HEK293 (cell line): ENCODE measurements at regions not wholly inside any gene's neighbourhood (a gene's known extent, or its start where the extent isn't known, plus 50 kb on each side); places are given as distances from the start of the nearest gene placed in this dataset.

Experiments
- CTCF ChIA-PET: fragments of 350-600 bp; formaldehyde crosslinking; extraction: SDS; loops from one replicate; lab custom pipeline; 2021; ENCODE audit warnings: antibody characterized with exemption; lab: Yijun Ruan, JAX
- POLR2A ChIA-PET: fragments of 300-600 bp; formaldehyde crosslinking; extraction: SDS; loops from one replicate; lab custom pipeline; 2020; ENCODE audit warnings: antibody characterized with exemption, inconsistent platforms; lab: Yijun Ruan, JAX
- H3K27ac ChIP-seq: fragments of 200-500 bp; sonication (Bioruptor generic); 2 replicates; pipeline ENCODE4 v1.5.1; 2014; ENCODE audit warnings: low read depth, low read length, control low read depth, inconsistent platforms; ENCODE audit errors: extremely low read depth
- H3K36me3 ChIP-seq, 2 experiments: fragments of 200-500 bp in 1 of 2; sonication (Bioruptor generic) in 1 of 2; 1 replicate in 1 of 2; 2 replicates in 1 of 2; pipeline ENCODE4 v1.5.1; 2014 to 2017; ENCODE audit warnings: inconsistent platforms in 2 of 2, low read length in 2 of 2; ENCODE audit not compliant: control insufficient read depth in 2 of 2, insufficient read depth in 1 of 2
- H3K4me1 ChIP-seq: fragments of 200-500 bp; sonication (Bioruptor generic); 2 replicates; pipeline ENCODE4 v1.5.1; 2014; ENCODE audit warnings: mild to moderate bottlenecking, low read length, inconsistent platforms; ENCODE audit not compliant: control insufficient read depth, insufficient read depth
- H3K4me3 ChIP-seq: 2 replicates; pipeline ENCODE4 v1.5.1; 2011; ENCODE audit warnings: low read depth, mild to moderate bottlenecking, control low read depth, low read length, moderate library complexity
- H3K9me3 ChIP-seq: fragments of 200-500 bp; sonication (Bioruptor generic); 2 replicates; pipeline ENCODE4 v1.5.1; 2014; ENCODE audit warnings: low read depth, low read length, inconsistent platforms; ENCODE audit not compliant: control insufficient read depth, insufficient read depth
- EGR2 ChIP-seq: fragments of 450-650 bp; formaldehyde crosslinking; IDR thresholded peaks from 2 replicates; pipeline ENCODE4 v1.5.1; 2016; ENCODE audit warnings: low read depth, missing biosample characterization, missing genetic modification characterization
- GLI2 ChIP-seq: fragments of 450-650 bp; formaldehyde crosslinking; IDR thresholded peaks from 2 replicates; pipeline ENCODE4; 2017; ENCODE audit warnings: missing biosample characterization, missing genetic modification characterization, low read depth, borderline replicate concordance
- GLIS1 ChIP-seq: fragments of 450-650 bp; formaldehyde crosslinking; IDR thresholded peaks from 2 replicates; pipeline ENCODE4 v1.5.1; 2016; ENCODE audit warnings: missing biosample characterization, missing genetic modification characterization
- ZFHX2 ChIP-seq: fragments of 450-650 bp; formaldehyde crosslinking; conservative IDR thresholded peaks from 2 replicates; pipeline ENCODE4 v1.5.1; 2016; ENCODE audit warnings: missing biosample characterization, missing genetic modification characterization
- ZNF132 ChIP-seq: fragments of 450-650 bp; formaldehyde crosslinking; IDR thresholded peaks from 2 replicates; pipeline ENCODE4 v1.5.1; 2017; ENCODE audit warnings: missing biosample characterization, missing genetic modification characterization, borderline replicate concordance
- ZNF19 ChIP-seq: fragments of 450-650 bp; formaldehyde crosslinking; IDR thresholded peaks from 2 replicates; pipeline ENCODE4; 2016; ENCODE audit warnings: missing biosample characterization, missing genetic modification characterization, low read depth
- ZNF335 ChIP-seq: fragments of 450-650 bp; formaldehyde crosslinking; conservative IDR thresholded peaks from 2 replicates; pipeline ENCODE4 v1.5.1; 2016; ENCODE audit warnings: missing biosample characterization, missing genetic modification characterization
- ZNF560 ChIP-seq: fragments of 450-650 bp; formaldehyde crosslinking; IDR thresholded peaks from 2 replicates; pipeline ENCODE4 v1.5.1; 2017; ENCODE audit warnings: missing biosample characterization, missing genetic modification characterization, borderline replicate concordance
- TF ChIP-seq, protein P1 (sequence below): fragments of 450-650 bp; formaldehyde crosslinking; IDR thresholded peaks from 2 replicates; pipeline ENCODE4 v1.5.1; 2016; ENCODE audit warnings: missing biosample characterization, missing genetic modification characterization, borderline replicate concordance
- TF ChIP-seq, protein P2 (sequence below): fragments of 450-650 bp; formaldehyde crosslinking; IDR thresholded peaks from 2 replicates; pipeline ENCODE4 v1.5.0; 2017; ENCODE audit warnings: missing biosample characterization, missing genetic modification characterization, borderline replicate concordance
- TF ChIP-seq, protein P3 (sequence below): fragments of 450-650 bp; formaldehyde crosslinking; IDR thresholded peaks from 2 replicates; pipeline ENCODE4 v1.5.1; 2017; ENCODE audit warnings: missing biosample characterization, missing genetic modification characterization
- TF ChIP-seq, protein P4 (sequence below): fragments of 450-650 bp; IDR thresholded peaks from 2 replicates; pipeline ENCODE4 v1.5.1; 2018; ENCODE audit warnings: missing biosample characterization, mild to moderate bottlenecking, missing genetic modification characterization

DNA sequence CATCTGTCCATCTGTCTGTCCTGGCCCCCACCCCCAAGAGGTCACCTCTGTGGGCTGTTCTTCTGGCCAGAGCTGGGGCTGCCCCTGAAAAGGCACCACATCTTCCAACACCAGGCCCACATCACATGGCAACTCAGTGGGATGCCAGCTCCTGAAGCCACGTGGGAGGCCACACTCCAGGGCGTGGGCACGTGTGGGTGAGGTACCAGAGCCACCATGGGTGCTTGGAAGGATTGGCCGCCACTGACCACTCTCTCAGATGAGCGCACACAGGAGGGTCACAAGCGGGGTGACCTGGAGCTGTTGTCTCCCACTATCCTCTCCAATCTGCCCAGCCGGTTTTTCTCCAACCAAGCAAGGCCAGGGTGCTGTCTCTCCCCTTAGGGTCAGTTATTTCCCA, 197.9 kb downstream of the TFCP2L1 start:
- H3K4me1 ChIP-seq, result no peaks in the 10 kb centered on the region
- no peak overlapping the region for H3K4me3 ChIP-seq
- ChIA-PET POLR2A (no interaction called here), CTCF (interaction anchor here (0.5 to 4.6 kb wide), 8 partner anchors 7 to 919 kb away, joined by 3 to 38 read pairs (median 5); no protein-coding TSS in a partner anchor)
- H3K27ac ChIP-seq, result no peak overlapping the region
- no peaks in the 10 kb centered on the region for H3K9me3 ChIP-seq
- no peaks in the 10 kb centered on the region for H3K36me3 ChIP-seq
- TF ChIP-seq, protein P1, sequence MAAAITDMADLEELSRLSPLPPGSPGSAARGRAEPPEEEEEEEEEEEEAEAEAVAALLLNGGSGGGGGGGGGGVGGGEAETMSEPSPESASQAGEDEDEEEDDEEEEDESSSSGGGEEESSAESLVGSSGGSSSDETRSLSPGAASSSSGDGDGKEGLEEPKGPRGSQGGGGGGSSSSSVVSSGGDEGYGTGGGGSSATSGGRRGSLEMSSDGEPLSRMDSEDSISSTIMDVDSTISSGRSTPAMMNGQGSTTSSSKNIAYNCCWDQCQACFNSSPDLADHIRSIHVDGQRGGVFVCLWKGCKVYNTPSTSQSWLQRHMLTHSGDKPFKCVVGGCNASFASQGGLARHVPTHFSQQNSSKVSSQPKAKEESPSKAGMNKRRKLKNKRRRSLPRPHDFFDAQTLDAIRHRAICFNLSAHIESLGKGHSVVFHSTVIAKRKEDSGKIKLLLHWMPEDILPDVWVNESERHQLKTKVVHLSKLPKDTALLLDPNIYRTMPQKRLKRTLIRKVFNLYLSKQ (tag by site-specific recombination), result no peak
- TF ChIP-seq ZFHX2 (tag by site-specific recombination) (0 out of 2 replicates have a peak, but pooled peaks have one; percentile 12), ZNF560 (tag by site-specific recombination) (no peak), ZNF132 (tag by site-specific recombination) (no peak), GLIS1 (tag by site-specific recombination) (no peak), EGR2 (tag by site-specific recombination) (0 out of 2 replicates have a peak, but pooled peaks have one; percentile 31)

DNA sequence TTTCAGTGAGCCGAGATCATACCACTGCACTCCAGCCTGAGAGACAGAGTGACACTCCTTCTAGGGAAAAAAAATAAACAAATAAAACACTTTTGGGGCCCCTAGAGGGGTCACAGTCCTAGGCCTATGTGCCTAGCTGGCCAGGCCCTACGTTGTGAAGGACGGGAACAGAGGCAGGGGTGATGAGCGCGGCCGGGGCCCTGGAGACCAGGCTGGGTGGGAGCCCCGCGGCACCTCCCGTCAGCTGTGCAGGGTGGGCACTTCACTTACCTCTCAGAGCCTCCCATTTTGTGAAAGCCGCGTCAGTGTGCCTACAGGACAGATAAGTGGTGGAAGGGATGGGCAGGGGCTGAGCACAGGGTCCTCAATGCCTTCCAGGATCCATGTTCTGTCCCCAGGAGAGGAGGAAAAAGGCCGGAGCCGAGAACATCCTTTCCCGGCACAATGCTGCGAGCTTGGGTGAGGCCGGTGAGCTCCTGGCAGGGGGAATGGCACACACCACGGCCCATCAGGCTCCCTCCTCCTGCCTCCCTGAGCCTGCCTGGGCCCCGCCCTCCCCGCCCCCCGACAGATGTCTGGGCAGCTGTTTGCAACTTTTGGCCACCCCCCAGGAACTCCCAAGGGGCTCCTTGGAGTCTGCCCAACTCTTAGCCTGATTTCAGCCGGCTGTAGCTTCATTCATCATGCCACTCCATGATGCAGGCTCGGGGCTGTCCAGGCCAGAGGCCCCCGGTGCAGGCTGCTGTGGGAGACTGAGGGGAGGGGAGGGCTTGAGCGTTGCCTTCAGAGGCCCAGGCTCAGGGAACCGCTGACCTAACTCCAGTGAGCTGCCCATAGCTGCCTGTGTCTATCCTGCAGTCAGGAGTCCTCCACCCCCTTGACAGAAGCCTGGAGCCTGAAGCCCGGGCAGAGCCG, 196.5 kb downstream of the TFCP2L1 start:
- Histone ChIP-seq H3K36me3 (no peaks in the 10 kb centered on the region), H3K9me3 (no peaks in the 10 kb centered on the region), H3K4me3 (no peak overlapping the region), H3K27ac (no peak overlapping the region), H3K4me1 (no peaks in the 10 kb centered on the region)
- no peak for TF ChIP-seq GLI2 (tag by site-specific recombination)
- TF ChIP-seq, protein P2, sequence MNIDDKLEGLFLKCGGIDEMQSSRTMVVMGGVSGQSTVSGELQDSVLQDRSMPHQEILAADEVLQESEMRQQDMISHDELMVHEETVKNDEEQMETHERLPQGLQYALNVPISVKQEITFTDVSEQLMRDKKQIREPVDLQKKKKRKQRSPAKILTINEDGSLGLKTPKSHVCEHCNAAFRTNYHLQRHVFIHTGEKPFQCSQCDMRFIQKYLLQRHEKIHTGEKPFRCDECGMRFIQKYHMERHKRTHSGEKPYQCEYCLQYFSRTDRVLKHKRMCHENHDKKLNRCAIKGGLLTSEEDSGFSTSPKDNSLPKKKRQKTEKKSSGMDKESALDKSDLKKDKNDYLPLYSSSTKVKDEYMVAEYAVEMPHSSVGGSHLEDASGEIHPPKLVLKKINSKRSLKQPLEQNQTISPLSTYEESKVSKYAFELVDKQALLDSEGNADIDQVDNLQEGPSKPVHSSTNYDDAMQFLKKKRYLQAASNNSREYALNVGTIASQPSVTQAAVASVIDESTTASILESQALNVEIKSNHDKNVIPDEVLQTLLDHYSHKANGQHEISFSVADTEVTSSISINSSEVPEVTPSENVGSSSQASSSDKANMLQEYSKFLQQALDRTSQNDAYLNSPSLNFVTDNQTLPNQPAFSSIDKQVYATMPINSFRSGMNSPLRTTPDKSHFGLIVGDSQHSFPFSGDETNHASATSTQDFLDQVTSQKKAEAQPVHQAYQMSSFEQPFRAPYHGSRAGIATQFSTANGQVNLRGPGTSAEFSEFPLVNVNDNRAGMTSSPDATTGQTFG (tag by site-specific recombination), result no peak
- TF ChIP-seq, protein P3, sequence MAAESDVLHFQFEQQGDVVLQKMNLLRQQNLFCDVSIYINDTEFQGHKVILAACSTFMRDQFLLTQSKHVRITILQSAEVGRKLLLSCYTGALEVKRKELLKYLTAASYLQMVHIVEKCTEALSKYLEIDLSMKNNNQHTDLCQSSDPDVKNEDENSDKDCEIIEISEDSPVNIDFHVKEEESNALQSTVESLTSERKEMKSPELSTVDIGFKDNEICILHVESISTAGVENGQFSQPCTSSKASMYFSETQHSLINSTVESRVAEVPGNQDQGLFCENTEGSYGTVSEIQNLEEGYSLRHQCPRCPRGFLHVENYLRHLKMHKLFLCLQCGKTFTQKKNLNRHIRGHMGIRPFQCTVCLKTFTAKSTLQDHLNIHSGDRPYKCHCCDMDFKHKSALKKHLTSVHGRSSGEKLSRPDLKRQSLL (tag by site-specific recombination), result no peak
- TF ChIP-seq, protein P4, sequence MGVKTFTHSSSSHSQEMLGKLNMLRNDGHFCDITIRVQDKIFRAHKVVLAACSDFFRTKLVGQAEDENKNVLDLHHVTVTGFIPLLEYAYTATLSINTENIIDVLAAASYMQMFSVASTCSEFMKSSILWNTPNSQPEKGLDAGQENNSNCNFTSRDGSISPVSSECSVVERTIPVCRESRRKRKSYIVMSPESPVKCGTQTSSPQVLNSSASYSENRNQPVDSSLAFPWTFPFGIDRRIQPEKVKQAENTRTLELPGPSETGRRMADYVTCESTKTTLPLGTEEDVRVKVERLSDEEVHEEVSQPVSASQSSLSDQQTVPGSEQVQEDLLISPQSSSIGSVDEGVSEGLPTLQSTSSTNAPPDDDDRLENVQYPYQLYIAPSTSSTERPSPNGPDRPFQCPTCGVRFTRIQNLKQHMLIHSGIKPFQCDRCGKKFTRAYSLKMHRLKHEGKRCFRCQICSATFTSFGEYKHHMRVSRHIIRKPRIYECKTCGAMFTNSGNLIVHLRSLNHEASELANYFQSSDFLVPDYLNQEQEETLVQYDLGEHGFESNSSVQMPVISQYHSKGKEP (tag by site-specific recombination), result no peak
- TF ChIP-seq ZNF335 (tag by site-specific recombination), result peak; percentile 40
- no peak for TF ChIP-seq ZNF19 (tag by site-specific recombination)
- peak; percentile 62 for TF ChIP-seq GLIS1 (tag by site-specific recombination)
- CTCF ChIA-PET, result interaction anchor here (0.7 to 4.6 kb wide), 6 partner anchors 7 to 408 kb away, joined by 4 to 38 read pairs (median 9); no protein-coding TSS in a partner anchor
- POLR2A ChIA-PET, result interaction anchor here (0.6 kb wide), 1 partner anchor 13 kb away, joined by 6 read pairs; no protein-coding TSS in a partner anchor
